ENCODE measurements at regions not wholly inside any gene's neighbourhood (a gene's known extent, or its start where the extent isn't known, plus 50 kb on each side); places are given as distances from the start of the nearest gene placed in this dataset.

DNA sequence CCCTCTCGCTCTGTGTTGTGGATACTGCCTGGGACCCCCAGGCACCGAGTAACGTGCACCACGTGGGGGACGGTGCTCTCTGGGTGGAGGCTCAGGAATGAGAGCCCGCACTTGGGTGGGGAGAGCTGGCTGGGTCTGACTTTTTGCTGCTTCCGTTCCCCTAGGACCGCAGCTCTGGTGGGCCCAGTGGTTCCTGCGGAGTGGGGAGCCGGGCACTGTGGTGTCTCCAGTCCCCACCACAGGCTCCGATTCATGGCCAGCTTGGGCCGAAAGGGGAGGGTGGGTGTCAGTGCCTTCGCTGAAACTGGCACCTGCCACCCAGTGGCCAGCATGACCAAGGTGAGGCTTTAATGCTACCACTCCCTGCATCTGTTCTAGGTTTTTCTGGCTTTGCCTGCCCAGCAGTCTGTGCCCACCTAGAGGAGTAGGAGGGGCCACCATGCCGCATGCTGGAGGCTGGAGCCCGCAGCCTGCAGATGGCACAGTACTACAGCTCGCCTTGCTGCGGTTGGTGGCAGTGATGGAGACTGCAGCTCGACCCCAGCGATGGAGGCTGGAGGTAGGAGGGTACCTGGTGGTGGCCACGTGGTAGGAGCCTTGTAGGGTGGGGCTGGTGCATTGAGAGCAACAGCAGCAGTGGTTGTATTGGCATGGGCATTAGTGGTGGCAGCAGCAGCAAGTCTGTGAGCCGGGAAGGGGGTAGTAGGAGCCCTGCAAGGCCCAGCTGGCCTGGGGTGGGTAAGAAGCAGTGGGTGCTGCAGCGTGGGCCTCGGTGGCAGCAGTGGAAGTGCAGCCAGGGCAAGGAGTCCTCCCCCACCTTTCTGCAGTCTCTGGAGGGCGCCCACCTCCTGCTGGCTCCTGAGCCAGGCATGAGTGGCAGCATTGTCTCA, 118.8 kb upstream of the VPREB1 start:
- no peak for DNase-seq (ENCODE audit: low read depth)
- no peak for TF ChIP-seq CTCF (conservative IDR thresholded peaks at IDR 0.05; ENCODE audit: low read depth, low read length)
- H3K4me3 ChIP-seq (ENCODE audit: low read depth, low read length): no peak overlapping the region

DNA sequence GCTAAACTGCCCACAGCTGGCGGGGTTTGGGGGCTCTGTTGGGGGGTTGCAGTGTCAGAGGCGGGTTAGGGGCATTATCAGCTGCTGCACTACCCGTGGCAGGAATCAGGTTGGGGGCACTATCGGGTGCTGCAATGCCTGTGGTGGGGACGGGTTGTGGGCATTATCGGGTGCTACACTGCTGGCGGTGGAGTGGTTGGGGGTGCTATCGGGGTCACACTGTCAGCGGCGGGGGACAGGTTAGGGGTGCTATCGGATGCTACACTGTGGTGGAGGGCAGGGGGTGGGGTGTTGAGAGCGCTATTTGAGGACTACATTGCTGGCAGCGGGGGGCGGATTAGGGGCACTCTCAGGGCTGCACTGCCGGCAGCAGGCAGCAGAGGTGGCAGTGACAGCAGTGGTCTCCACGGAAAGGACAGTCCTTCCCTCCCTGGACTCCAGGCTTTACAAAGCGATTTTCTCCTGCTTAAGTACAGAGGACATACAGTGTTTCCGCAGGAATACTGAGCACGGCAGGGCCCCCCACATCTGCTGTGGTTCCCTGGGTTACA, 119.5 kb upstream of the VPREB1 start:
- DNase-seq (ENCODE audit: low read depth): no peak
- no peak for TF ChIP-seq CTCF (conservative IDR thresholded peaks at IDR 0.05; ENCODE audit: low read depth, low read length)
- no peak overlapping the region for H3K4me3 ChIP-seq (ENCODE audit: low read depth, low read length)

DNA sequence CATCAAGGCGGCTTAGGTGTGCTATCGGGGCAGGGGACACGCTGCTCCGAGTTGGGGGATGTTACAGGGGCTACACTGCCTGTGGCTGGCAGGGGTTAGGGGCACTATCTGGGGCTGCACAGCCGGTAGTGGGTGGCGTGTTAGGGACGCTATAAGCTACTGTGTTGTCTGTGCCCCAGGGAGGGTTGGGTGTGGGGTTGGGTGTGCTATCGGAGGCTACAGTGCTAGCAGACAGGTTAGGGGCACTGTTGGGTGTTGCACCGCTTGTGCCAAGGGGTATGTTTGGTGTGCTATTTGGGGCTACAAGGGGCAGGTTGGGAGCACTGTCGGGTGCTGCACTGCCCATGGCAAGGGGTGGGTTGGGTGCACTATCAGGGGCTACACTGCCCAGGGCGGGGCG, 120.2 kb upstream of the VPREB1 start:
- TF ChIP-seq CTCF (conservative IDR thresholded peaks at IDR 0.05; ENCODE audit: low read depth, low read length): no peak
- DNase-seq (ENCODE audit: low read depth): no peak
- H3K4me3 ChIP-seq (ENCODE audit: low read depth, low read length): no peak overlapping the region

DNA sequence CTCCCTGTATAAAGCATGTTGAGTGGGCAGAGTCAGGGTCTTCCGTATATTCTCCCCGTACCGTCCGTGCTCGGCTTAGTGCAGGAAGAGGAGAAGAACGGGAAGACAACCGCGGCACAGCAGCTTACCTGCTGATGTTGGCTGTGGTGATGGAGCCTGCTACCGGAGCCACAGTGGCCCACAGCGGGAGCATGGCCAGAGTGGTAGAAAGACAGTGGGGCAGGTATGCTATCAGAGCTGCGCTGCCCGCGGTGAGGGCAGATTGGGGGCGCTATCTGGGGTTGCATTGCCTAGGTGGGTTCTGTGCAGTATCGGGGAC, 120.7 kb upstream of the VPREB1 start:
- no peak for DNase-seq (ENCODE audit: low read depth)
- TF ChIP-seq CTCF (conservative IDR thresholded peaks at IDR 0.05; ENCODE audit: low read depth, low read length): no peak
- no peak overlapping the region for H3K4me3 ChIP-seq (ENCODE audit: low read depth, low read length)

GRCh38 chr22:22123118-22123959, 121.2 kb upstream of the VPREB1 start:
- TF ChIP-seq CTCF (conservative IDR thresholded peaks at IDR 0.05; ENCODE audit: low read depth, low read length): no peak
- no peak overlapping the region for H3K4me3 ChIP-seq (ENCODE audit: low read depth, low read length)
- no peak for DNase-seq (ENCODE audit: low read depth)

- DNase-seq (ENCODE audit: low read depth): no peak
- no peak overlapping the region for H3K4me3 ChIP-seq (ENCODE audit: low read depth, low read length)
- TF ChIP-seq CTCF (conservative IDR thresholded peaks at IDR 0.05; ENCODE audit: low read depth, low read length): no peak
These were observed 122.1 kb upstream of the VPREB1 start for GRCh38 chr22:22122348-22123117.
